ENCODE measurements at regions not wholly inside any gene's neighbourhood (a gene's known extent, or its start where the extent isn't known, plus 50 kb on each side); places are given as distances from the start of the nearest gene placed in this dataset.

GRCh38 chr2:129712676-129712985 is 266.8 kb upstream of the RAB6C start:
- intact Hi-C loops (cut with micrococcal nuclease): no loop called here
- POLR2A ChIA-PET: no interaction called here
- Histone ChIP-seq H3K9me3 (replicated peaks; ENCODE audit: control insufficient read depth, insufficient read depth, low read length) (peaks cover 10% of the 10 kb centered on the region), H3K4me3 (replicated peaks in 1 of 3; ENCODE audit: insufficient read depth in 1 of 3, low read depth in 1 of 3, low read length in 3 of 3) (no peak overlapping the region), H3K36me3 (ENCODE audit: control insufficient read depth in 2 of 2, extremely low read depth in 1 of 2, insufficient read depth in 2 of 2, low read length in 2 of 2) (no peaks in the 10 kb centered on the region), H2AFZ (ENCODE audit: low read depth, low read length) (no peak overlapping the region), H3K4me2 (ENCODE audit: insufficient read depth, low read length) (no peak overlapping the region), H4K20me1 (replicated peaks; ENCODE audit: control insufficient read depth, extremely low read depth, insufficient read depth, low read length) (no peaks in the 10 kb centered on the region), H3K4me1 (ENCODE audit: control insufficient read depth, extremely low read depth, insufficient read depth, low read length) (no peaks in the 10 kb centered on the region), H3K9ac (replicated peaks; ENCODE audit: extremely low read depth, insufficient read depth, low read length) (no peak overlapping the region), H3K27me3 (ENCODE audit: control insufficient read depth in 2 of 2, insufficient read depth in 2 of 2, low read length in 2 of 2) (no peaks in the 10 kb centered on the region), H3K27ac (ENCODE audit: insufficient read depth, low read depth, low read length) (no peak overlapping the region), H3K79me2 (ENCODE audit: control insufficient read depth, insufficient read depth, low read length) (no peaks in the 10 kb centered on the region), H3K9me1 (replicated peaks; ENCODE audit: control insufficient read depth, extremely low read depth, insufficient read depth, low read length) (no peaks in the 10 kb centered on the region)
- DNase-seq (ENCODE audit: low read depth, low spot score) (no peak), FAIRE-seq (no peak)
- BruUV-seq (replicated peaks): no TSS peak
- dilution Hi-C loops (cut with MboI; ENCODE audit: extremely low pct_ligation_motif_present, low sequenced_read_pairs): no loop called here
- CTCF ChIA-PET: no interaction called here
- no peak for TF ChIP-seq FOS (IDR thresholded peaks at IDR 0.05; ENCODE audit: borderline replicate concordance, insufficient read depth, low read length)

- Histone ChIP-seq H3K27me3 (ENCODE audit: control insufficient read depth in 2 of 2, insufficient read depth in 2 of 2, low read length in 2 of 2) (no peaks in the 10 kb centered on the region), H3K9me3 (replicated peaks; ENCODE audit: control insufficient read depth, insufficient read depth, low read length) (peaks cover 10% of the 10 kb centered on the region), H3K4me2 (ENCODE audit: insufficient read depth, low read length) (no peak overlapping the region), H4K20me1 (replicated peaks; ENCODE audit: control insufficient read depth, extremely low read depth, insufficient read depth, low read length) (no peaks in the 10 kb centered on the region), H3K9ac (replicated peaks; ENCODE audit: extremely low read depth, insufficient read depth, low read length) (no peak overlapping the region), H3K79me2 (ENCODE audit: control insufficient read depth, insufficient read depth, low read length) (no peaks in the 10 kb centered on the region), H3K4me1 (ENCODE audit: control insufficient read depth, extremely low read depth, insufficient read depth, low read length) (no peaks in the 10 kb centered on the region), H2AFZ (ENCODE audit: low read depth, low read length) (no peak overlapping the region), H3K4me3 (replicated peaks in 1 of 3; ENCODE audit: insufficient read depth in 1 of 3, low read depth in 1 of 3, low read length in 3 of 3) (no peak overlapping the region), H3K9me1 (replicated peaks; ENCODE audit: control insufficient read depth, extremely low read depth, insufficient read depth, low read length) (no peaks in the 10 kb centered on the region), H3K36me3 (ENCODE audit: control insufficient read depth in 2 of 2, extremely low read depth in 1 of 2, insufficient read depth in 2 of 2, low read length in 2 of 2) (no peaks in the 10 kb centered on the region), H3K27ac (ENCODE audit: insufficient read depth, low read depth, low read length) (no peak overlapping the region)
- DNase-seq (ENCODE audit: low read depth, low spot score) (no peak), FAIRE-seq (no peak)
- BruUV-seq (replicated peaks): no TSS peak
- dilution Hi-C loops (cut with MboI; ENCODE audit: extremely low pct_ligation_motif_present, low sequenced_read_pairs) (no loop called here), intact Hi-C loops (cut with micrococcal nuclease) (no loop called here)
- TF ChIP-seq JUN (IDR thresholded peaks at IDR 0.05; ENCODE audit: borderline replicate concordance, insufficient read depth, insufficient read length, low read depth) (no peak), POLR2AphosphoS5 (IDR thresholded peaks at IDR 0.05; ENCODE audit: insufficient read depth, low read depth, low read length) (no peak), MAX (IDR thresholded peaks at IDR 0.05; ENCODE audit: insufficient read depth, insufficient read length) (no peak), FOS (IDR thresholded peaks at IDR 0.05; ENCODE audit: borderline replicate concordance, insufficient read depth, low read length) (no peak), EZH2 (IDR thresholded peaks at IDR 0.05; ENCODE audit: borderline replicate concordance, low read depth, low read length, severe bottlenecking) (no peak), GATA2 (IDR thresholded peaks at IDR 0.05; ENCODE audit: insufficient read depth, insufficient read length, low read depth, low read length) (no peak), POLR2A (IDR thresholded peaks at IDR 0.05; ENCODE audit: low read depth, low read length) (no peak), CTCF (IDR thresholded peaks at IDR 0.05; ENCODE audit: extremely low read depth in 1 of 2, insufficient read depth in 1 of 2, low read depth in 1 of 2, low read length in 2 of 2) (no peak), MYC (IDR thresholded peaks at IDR 0.05; ENCODE audit: low read depth, low read length) (no peak)
- ChIA-PET CTCF (no interaction called here), POLR2A (no interaction called here)
Measured at GRCh38 chr2:129713337-129713736, 266.1 kb upstream of the RAB6C start.
